ENCODE measurements at regions not wholly inside any gene's neighbourhood (a gene's known extent, or its start where the extent isn't known, plus 50 kb on each side); places are given as distances from the start of the nearest gene placed in this dataset.
A peak's percentile ranks its signal among the peaks of the same experiment; 100 is the strongest.

DNA sequence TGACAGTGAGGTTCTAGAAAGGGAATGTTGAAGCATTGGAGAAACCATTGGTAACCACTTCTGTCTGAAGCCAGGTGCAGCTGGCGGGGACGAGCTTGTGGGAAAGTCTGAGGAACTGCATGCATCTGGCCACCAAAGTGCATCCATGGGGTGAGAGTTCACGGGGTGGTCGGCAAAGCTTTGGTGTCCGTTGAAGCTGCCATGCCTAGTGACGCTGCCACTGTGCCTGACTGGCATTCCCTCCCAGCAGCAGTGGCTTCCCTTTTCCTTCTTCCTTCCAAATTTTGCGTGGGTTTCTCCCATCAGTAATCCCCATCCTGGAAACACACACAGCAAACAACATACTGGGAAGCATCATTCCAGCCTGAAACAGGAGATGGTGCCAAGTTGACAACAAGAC, 145.7 kb upstream of the ALDH1B1 start:
- Histone ChIP-seq H3K9ac (replicated peaks in 1 of 4; ENCODE audit: extremely low read depth in 1 of 4, low read depth in 3 of 4, low read length in 3 of 4) (no peak overlapping the region), H3K79me2 (ENCODE audit: control insufficient read depth in 1 of 2, insufficient read depth in 2 of 2, low read length in 2 of 2) (no peaks in the 10 kb centered on the region), H3K4me3 (ENCODE audit: extremely low read depth in 1 of 4, insufficient read depth in 2 of 4, low read depth in 3 of 4, low read length in 4 of 4) (no peak overlapping the region), H3K4me2 (ENCODE audit: insufficient read depth in 1 of 2, low read depth in 2 of 2, low read length in 2 of 2) (no peak overlapping the region), H4K5ac (ENCODE audit: insufficient read length, low read depth, low read length) (no peak overlapping the region), H3K56ac (replicated peaks; ENCODE audit: insufficient read length, low read depth, low read length) (no peak overlapping the region), H3K4ac (replicated peaks; ENCODE audit: insufficient read length, low read depth, low read length) (no peak overlapping the region), H2AFZ (ENCODE audit: low read length) (no peak overlapping the region), H3K4me1 (replicated peaks in 1 of 4; ENCODE audit: control insufficient read depth in 3 of 4, insufficient read depth in 4 of 4, low read length in 3 of 4) (no peaks in the 10 kb centered on the region), H3K18ac (ENCODE audit: extremely low read depth, low read length) (no peak overlapping the region), H3K23ac (ENCODE audit: insufficient read length) (no peak overlapping the region), H2BK20ac (ENCODE audit: low read length) (no peak overlapping the region), H3K79me1 (ENCODE audit: low read depth, low read length) (no peaks in the 10 kb centered on the region), H2BK15ac (ENCODE audit: low read length) (no peak overlapping the region), H3K27ac (ENCODE audit: low read depth, low read length) (no peak overlapping the region), H4K91ac (replicated peaks; ENCODE audit: insufficient read length, low read length) (no peak overlapping the region), H3K23me2 (ENCODE audit: low read depth, low read length) (no peaks in the 10 kb centered on the region; the same call in 1 of the 2 replicates), H3K27me3 (replicated peaks in 1 of 4; ENCODE audit: control insufficient read depth in 3 of 4, extremely low read depth in 1 of 4, insufficient read depth in 3 of 4, low read length in 3 of 4) (peaks cover 0 to 7% (median 1%) of the 10 kb centered on the region in 4 experiments; a peak in 2 of 7 replicates), H2BK120ac (replicated peaks; ENCODE audit: low read depth, low read length) (no peak overlapping the region), H4K20me1 (replicated peaks in 1 of 2; ENCODE audit: control insufficient read depth in 1 of 2, insufficient read depth in 2 of 2, low read length in 2 of 2) (no peaks in the 10 kb centered on the region), H2BK12ac (ENCODE audit: low read depth, low read length) (no peak overlapping the region), H3K14ac (ENCODE audit: insufficient read length) (no peak overlapping the region), H2AK5ac (ENCODE audit: low read depth, low read length) (no peak overlapping the region), H2BK5ac (ENCODE audit: low read depth, low read length) (no peak overlapping the region), H4K8ac (ENCODE audit: extremely low read depth, insufficient read depth, low read length) (no peak overlapping the region), H3K9me3 (ENCODE audit: insufficient read depth in 2 of 2, low read depth in 1 of 2, low read length in 1 of 2) (no peaks in the 10 kb centered on the region; a peak in 1 of 4 replicates), H3K36me3 (ENCODE audit: control insufficient read depth in 2 of 4, insufficient read depth in 4 of 4, low read length in 3 of 4) (no peaks in the 10 kb centered on the region)
- ChIA-PET POLR2A (ENCODE audit: partially characterized antibody) (no interaction called here), CTCF (ENCODE audit: partially characterized antibody) (interaction anchor here (0.7 to 2.2 kb wide), 3 partner anchors 12 to 159 kb away, joined by 3 to 5 read pairs (median 4); no protein-coding TSS in a partner anchor)
- FAIRE-seq (no peak), DNase-seq (ENCODE audit: low read depth in 1 of 2, low spot score in 2 of 2) (peak in 1 of 2 experiments; percentile 4)
- WGBS, 2 experiments (ENCODE audit: extremely low coverage in 1 of 2, insufficient coverage in 1 of 2, insufficient read length in 1 of 2, insufficient replicate concordance in 2 of 2, low coverage in 1 of 2, low lambda C conversion rate in 2 of 2, missing lambda C conversion rate in 1 of 2), result 88% methylated on average over 7 of the region's 7 CpGs; no CpG with 5 or more reads in 1 of the 2 experiments
- TF ChIP-seq FOSL1 (IDR thresholded peaks at IDR 0.05; ENCODE audit: insufficient read depth, low read depth, low read length) (no peak), SIN3A (conservative IDR thresholded peaks at IDR 0.05 in 1 of 2, IDR thresholded peaks at IDR 0.05 in 1 of 2; ENCODE audit: low read depth in 1 of 2, low read length in 2 of 2) (no peak), KDM5A (IDR thresholded peaks at IDR 0.05; ENCODE audit: low read length) (no peak), SUZ12 (IDR thresholded peaks at IDR 0.05; ENCODE audit: low read length) (no peak), EP300 (IDR thresholded peaks at IDR 0.05; ENCODE audit: borderline replicate concordance in 1 of 2, low read depth in 2 of 2, low read length in 2 of 2) (no peak), HDAC2 (IDR thresholded peaks at IDR 0.05; ENCODE audit: borderline replicate concordance in 1 of 2, low read depth in 2 of 2, low read length in 2 of 2) (no peak), USF2 (IDR thresholded peaks at IDR 0.05; ENCODE audit: low read length) (no peak), YY1 (IDR thresholded peaks at IDR 0.05; ENCODE audit: low read depth, low read length) (no peak), TAF7 (optimal IDR thresholded peaks at IDR 0.05; ENCODE audit: borderline replicate concordance, low read depth, low read length) (no peak), RBBP5 (IDR thresholded peaks at IDR 0.05; ENCODE audit: borderline replicate concordance, low read depth, low read length) (no peak)

Measured in H1 (cell line).